HepG2 (cell line): ENCODE measurements at regions not wholly inside any gene's neighbourhood (a gene's known extent, or its start where the extent isn't known, plus 50 kb on each side); places are given as distances from the start of the nearest gene placed in this dataset.
A peak's percentile ranks its signal among the peaks of the same experiment; 100 is the strongest.

Experiments used
- ATAC-seq: fragments of 200-7000 bp; cut with Tn5 transposase; 3 replicates; pipeline ENCODE4 v1.9.1; 2020; ENCODE audit warnings: mild to moderate bottlenecking, moderate library complexity
- BruUV-seq: library from RNA; stranded (reverse); fragments of 400-500 nt; replicated peaks from 2 replicates; lab custom pipeline; 2021; lab: Mats Ljungman, UMichigan
- CTCF ChIA-PET: fragments of 300-600 bp; formaldehyde crosslinking; extraction: SDS; loops from one replicate; lab custom pipeline; 2021; ENCODE audit warnings: low total read pairs, inconsistent platforms, low intra/inter-chr PET ratio; lab: Yijun Ruan, JAX
- POLR2A ChIA-PET: fragments of 350-600 bp; sonication (Branson Sonifier 250); formaldehyde crosslinking; loops from one replicate; lab custom pipeline; 2020; ENCODE audit warnings: antibody characterized with exemption, inconsistent platforms; lab: Yijun Ruan, JAX
- DNase-seq: peaks from one replicate; pipeline ENCODE4 v3.0.0-alpha.2; 2015; ENCODE audit warnings: low spot score
- FAIRE-seq: peaks from 3 replicates; lab custom pipeline; 2011; peaks lifted over from hg19 to GRCh38; lab: Jason Lieb, UNC
- H2AFZ ChIP-seq: one replicate; pipeline ENCODE4 v1.6.1; 2011; ENCODE audit warnings: low read length, inconsistent platforms
- H3K27ac ChIP-seq: fragments of 300-600 bp; 3 replicates; pipeline ENCODE4 v1.8.0; 2011; ENCODE audit warnings: mixed run types, mild to moderate bottlenecking, mixed read lengths, low read length, inconsistent platforms; ENCODE audit not compliant: insufficient read depth; ENCODE audit errors: extremely low read length
- H3K27me3 ChIP-seq, 2 experiments: fragments of 200-600 bp in 1 of 2; 2 replicates in 1 of 2; 3 replicates in 1 of 2; pipeline versions ENCODE4 v1.6.0 to v1.8.0; 2011; ENCODE audit warnings: low read length in 2 of 2, mild to moderate bottlenecking in 2 of 2, moderate library complexity in 2 of 2, inconsistent platforms in 1 of 2; ENCODE audit not compliant: insufficient read depth in 2 of 2, control insufficient read depth in 1 of 2
- H3K36me3 ChIP-seq, 2 experiments: fragments of 200-600 bp in 1 of 2; replicated peaks in 1 of 2; 2 replicates in 1 of 2; 3 replicates in 1 of 2; pipeline versions ENCODE4 v1.5.1 to v1.8.0; 2011; ENCODE audit warnings: low read length in 2 of 2, inconsistent platforms in 1 of 2; ENCODE audit not compliant: insufficient read depth in 2 of 2, control insufficient read depth in 1 of 2
- H3K4me1 ChIP-seq: 2 replicates; pipeline ENCODE4 v1.5.1; 2012; ENCODE audit warnings: low read length, inconsistent platforms; ENCODE audit not compliant: insufficient read depth
- H3K4me2 ChIP-seq: 2 replicates; pipeline ENCODE4 v1.6.0; 2011; ENCODE audit warnings: low read depth, low read length, inconsistent platforms
- H3K4me3 ChIP-seq, 3 experiments: fragments of 200-600 bp in 1 of 3; sonication (generic), shearing (Covaris generic) in 1 of 3; replicated peaks in 1 of 3; 2 replicates each; pipeline ENCODE4 v1.5.1; 2011 to 2016; ENCODE audit warnings: low read length in 3 of 3, inconsistent platforms in 2 of 3, low read depth in 2 of 3, mild to moderate bottlenecking in 2 of 3, control low read depth in 1 of 3, mixed read lengths in 1 of 3; ENCODE audit not compliant: insufficient read depth in 1 of 3
- H3K79me2 ChIP-seq: one replicate; pipeline ENCODE4 v1.6.1; 2011; ENCODE audit warnings: low read length, inconsistent platforms; ENCODE audit not compliant: insufficient read depth
- H3K9ac ChIP-seq: 2 replicates; pipeline ENCODE4 v1.6.0; 2011; ENCODE audit warnings: mild to moderate bottlenecking, low read depth, low read length, inconsistent platforms; ENCODE audit not compliant: insufficient read depth
- H3K9me3 ChIP-seq: 2 replicates; pipeline ENCODE4 v1.5.1; 2012; ENCODE audit warnings: mild to moderate bottlenecking, low read length
- H4K20me1 ChIP-seq: 2 replicates; pipeline ENCODE4 v1.6.0; 2011; ENCODE audit warnings: inconsistent platforms, mild to moderate bottlenecking, low read length, moderate library complexity; ENCODE audit not compliant: insufficient read depth
- ATRX ChIP-seq: sonication (generic); formaldehyde crosslinking; IDR thresholded peaks from 2 replicates; pipeline ENCODE4 v1.4.0; 2020; ENCODE audit warnings: missing genetic modification reagents, borderline replicate concordance
- BCL3 ChIP-seq: sonication (generic); formaldehyde crosslinking; IDR thresholded peaks from 2 replicates; pipeline ENCODE4 v1.5.1; 2020; ENCODE audit warnings: mild to moderate bottlenecking, missing genetic modification reagents, moderate library complexity
- CTCF ChIP-seq: sonication (generic); formaldehyde crosslinking; IDR thresholded peaks from 2 replicates; pipeline ENCODE4 v1.5.0; 2020; ENCODE audit warnings: mild to moderate bottlenecking, missing genetic modification reagents, moderate library complexity
- ERF ChIP-seq: IDR thresholded peaks from 2 replicates; pipeline ENCODE4 v1.6.1; 2018; ENCODE audit warnings: missing biosample characterization, missing genetic modification reagents
- MAF1 ChIP-seq: sonication (generic); formaldehyde crosslinking; IDR thresholded peaks from 2 replicates; pipeline ENCODE4 v1.5.0; 2020; ENCODE audit warnings: missing genetic modification reagents, borderline replicate concordance
- NR3C1 ChIP-seq: sonication (generic); formaldehyde crosslinking; IDR thresholded peaks from 2 replicates; pipeline ENCODE4 v1.4.0; 2020; ENCODE audit warnings: missing genetic modification reagents
- POLR2AphosphoS5 ChIP-seq: IDR thresholded peaks from 2 replicates; pipeline ENCODE4 v1.6.1; 2012; ENCODE audit warnings: low read depth, low read length
- SMC3 ChIP-seq: IDR thresholded peaks from 2 replicates; pipeline ENCODE4 v1.6.1; 2011; ENCODE audit warnings: low read length, improper control_type of control experiment
- USF2 ChIP-seq, 2 experiments: sonication (generic) in 1 of 2; formaldehyde crosslinking in 1 of 2; IDR thresholded peaks; 2 replicates each; pipeline versions ENCODE4 v1.5.1 to v1.6.1; 2011 to 2020; ENCODE audit warnings: borderline replicate concordance in 1 of 2, low read depth in 1 of 2, low read length in 1 of 2, mild to moderate bottlenecking in 1 of 2, missing genetic modification reagents in 1 of 2, moderate library complexity in 1 of 2
- ZBTB37 ChIP-seq: sonication (generic); formaldehyde crosslinking; IDR thresholded peaks from 2 replicates; pipeline ENCODE4 v1.4.0; 2020; ENCODE audit warnings: mild to moderate bottlenecking, missing genetic modification reagents
- ZFAT ChIP-seq: sonication (generic); formaldehyde crosslinking; conservative IDR thresholded peaks from 2 replicates; pipeline ENCODE4 v1.8.1; 2023; ENCODE audit warnings: missing genetic modification reagents, inconsistent platforms
- ZNF660 ChIP-seq: sonication (generic); formaldehyde crosslinking; IDR thresholded peaks from 2 replicates; pipeline ENCODE4 v1.5.1; 2020; ENCODE audit warnings: mild to moderate bottlenecking, low read depth, missing genetic modification reagents, borderline replicate concordance
- ZNF766 ChIP-seq: sonication (generic); formaldehyde crosslinking; IDR thresholded peaks from 2 replicates; pipeline ENCODE4 v1.5.0; 2020; ENCODE audit warnings: missing genetic modification reagents, borderline replicate concordance
- ZNF788 ChIP-seq: sonication (generic); formaldehyde crosslinking; IDR thresholded peaks from 2 replicates; pipeline ENCODE4 v1.5.0; 2020; ENCODE audit warnings: mild to moderate bottlenecking, missing genetic modification reagents, borderline replicate concordance
- ZSCAN9 ChIP-seq: IDR thresholded peaks from 2 replicates; pipeline ENCODE4 v1.6.1; 2016; ENCODE audit warnings: borderline replicate concordance
- WGBS: methylation state at CpG from one replicate; pipeline ENCODE4 v1.1.6; 2017; ENCODE audit warnings: low lambda C conversion rate; 5-methylcytosine and 5-hydroxymethylcytosine counted together
- in situ Hi-C: cut with HindIII; loops from 2 replicates; pipeline ENCODE4 v1.10.0; 2017; ENCODE audit warnings: low pct_unique_long_range_greater_than_20kb; ENCODE audit not compliant: extremely low pct_ligation_motif_present
- intact Hi-C: fragments of 100-400 bp; cut with micrococcal nuclease; formaldehyde crosslinking; loops from one replicate; pipeline ENCODE4 v1.10.0; 2022; ENCODE audit not compliant: unreplicated experiment

GRCh38 chr7:69067397-69067796, 530.9 kb upstream of the AUTS2 start (continued):
- TF ChIP-seq CTCF (CRISPR knock-in tag) (peak; percentile 64), ERF (CRISPR knock-in tag) (no peak), SMC3 (peak; percentile 39; the same call in 1 of the 2 replicates), ZNF788 (CRISPR knock-in tag) (no peak), BCL3 (CRISPR knock-in tag) (no peak), ZBTB37 (no peak)

- Histone ChIP-seq H3K79me2 (no peaks in the 10 kb centered on the region), H3K4me1 (no peaks in the 10 kb centered on the region), H4K20me1 (no peaks in the 10 kb centered on the region), H3K27ac (no peak overlapping the region), H3K4me2 (no peak overlapping the region), H3K36me3 (no peaks in the 10 kb centered on the region), H2AFZ (no peak overlapping the region), H3K27me3 (no peaks in the 10 kb centered on the region), H3K9me3 (peaks cover 60% of the 10 kb centered on the region), H3K4me3 (no peak overlapping the region), H3K9ac (no peak overlapping the region)
- intact Hi-C loops (no loop called here), in situ Hi-C loops (no loop called here)
- DNase-seq: no peak
- 7% methylated on average over 3 of the region's 3 CpGs for WGBS
- ChIA-PET CTCF (no interaction called here), POLR2A (no interaction called here)
- no TSS peak for BruUV-seq
- ATAC-seq: no peak
- FAIRE-seq: no peak
- TF ChIP-seq ZFAT (CRISPR knock-in tag) (no peak), POLR2AphosphoS5 (no peak), USF2 (IDR thresholded peaks at IDR 0.05; ENCODE audit: low read depth, low read length) (no peak), USF2 (CRISPR knock-in tag; IDR thresholded peaks at IDR 0.05; ENCODE audit: borderline replicate concordance) (no peak), ATRX (CRISPR knock-in tag) (no peak), ZNF766 (no peak), ZSCAN9 (CRISPR knock-in tag) (no peak), ZNF660 (CRISPR knock-in tag) (no peak), MAF1 (CRISPR knock-in tag) (no peak), NR3C1 (no peak)
Observed at GRCh38 chr7:69070476-69070875, 527.8 kb upstream of the AUTS2 start.
